HepG2 (cell line): ENCODE measurements at regions not wholly inside any gene's neighbourhood (a gene's known extent, or its start where the extent isn't known, plus 50 kb on each side); places are given as distances from the start of the nearest gene placed in this dataset.

Experiments used
- ATAC-seq: fragments of 200-7000 bp; cut with Tn5 transposase; 3 replicates; pipeline ENCODE4 v1.9.1; 2020; ENCODE audit warnings: mild to moderate bottlenecking, moderate library complexity
- BruUV-seq: library from RNA; stranded (reverse); fragments of 400-500 nt; replicated peaks from 2 replicates; lab custom pipeline; 2021; lab: Mats Ljungman, UMichigan
- CTCF ChIA-PET: fragments of 300-600 bp; formaldehyde crosslinking; extraction: SDS; loops from one replicate; lab custom pipeline; 2021; ENCODE audit warnings: low total read pairs, inconsistent platforms, low intra/inter-chr PET ratio; lab: Yijun Ruan, JAX
- POLR2A ChIA-PET: fragments of 350-600 bp; sonication (Branson Sonifier 250); formaldehyde crosslinking; loops from one replicate; lab custom pipeline; 2020; ENCODE audit warnings: antibody characterized with exemption, inconsistent platforms; lab: Yijun Ruan, JAX
- DNase-seq: peaks from one replicate; pipeline ENCODE4 v3.0.0-alpha.2; 2015; ENCODE audit warnings: low spot score
- FAIRE-seq: peaks from 3 replicates; lab custom pipeline; 2011; peaks lifted over from hg19 to GRCh38; lab: Jason Lieb, UNC
- H2AFZ ChIP-seq: one replicate; pipeline ENCODE4 v1.6.1; 2011; ENCODE audit warnings: low read length, inconsistent platforms
- H3K27ac ChIP-seq: fragments of 300-600 bp; 3 replicates; pipeline ENCODE4 v1.8.0; 2011; ENCODE audit warnings: mixed run types, mild to moderate bottlenecking, mixed read lengths, low read length, inconsistent platforms; ENCODE audit not compliant: insufficient read depth; ENCODE audit errors: extremely low read length
- H3K27me3 ChIP-seq, 2 experiments: fragments of 200-600 bp in 1 of 2; 2 replicates in 1 of 2; 3 replicates in 1 of 2; pipeline versions ENCODE4 v1.6.0 to v1.8.0; 2011; ENCODE audit warnings: low read length in 2 of 2, mild to moderate bottlenecking in 2 of 2, moderate library complexity in 2 of 2, inconsistent platforms in 1 of 2; ENCODE audit not compliant: insufficient read depth in 2 of 2, control insufficient read depth in 1 of 2
- H3K36me3 ChIP-seq, 2 experiments: fragments of 200-600 bp in 1 of 2; replicated peaks in 1 of 2; 2 replicates in 1 of 2; 3 replicates in 1 of 2; pipeline versions ENCODE4 v1.5.1 to v1.8.0; 2011; ENCODE audit warnings: low read length in 2 of 2, inconsistent platforms in 1 of 2; ENCODE audit not compliant: insufficient read depth in 2 of 2, control insufficient read depth in 1 of 2
- H3K4me1 ChIP-seq: 2 replicates; pipeline ENCODE4 v1.5.1; 2012; ENCODE audit warnings: low read length, inconsistent platforms; ENCODE audit not compliant: insufficient read depth
- H3K4me2 ChIP-seq: 2 replicates; pipeline ENCODE4 v1.6.0; 2011; ENCODE audit warnings: low read depth, low read length, inconsistent platforms
- H3K4me3 ChIP-seq, 3 experiments: fragments of 200-600 bp in 1 of 3; sonication (generic), shearing (Covaris generic) in 1 of 3; replicated peaks in 1 of 3; 2 replicates each; pipeline ENCODE4 v1.5.1; 2011 to 2016; ENCODE audit warnings: low read length in 3 of 3, inconsistent platforms in 2 of 3, low read depth in 2 of 3, mild to moderate bottlenecking in 2 of 3, control low read depth in 1 of 3, mixed read lengths in 1 of 3; ENCODE audit not compliant: insufficient read depth in 1 of 3
- H3K79me2 ChIP-seq: one replicate; pipeline ENCODE4 v1.6.1; 2011; ENCODE audit warnings: low read length, inconsistent platforms; ENCODE audit not compliant: insufficient read depth
- H3K9ac ChIP-seq: 2 replicates; pipeline ENCODE4 v1.6.0; 2011; ENCODE audit warnings: mild to moderate bottlenecking, low read depth, low read length, inconsistent platforms; ENCODE audit not compliant: insufficient read depth
- H3K9me3 ChIP-seq: 2 replicates; pipeline ENCODE4 v1.5.1; 2012; ENCODE audit warnings: mild to moderate bottlenecking, low read length
- H4K20me1 ChIP-seq: 2 replicates; pipeline ENCODE4 v1.6.0; 2011; ENCODE audit warnings: inconsistent platforms, mild to moderate bottlenecking, low read length, moderate library complexity; ENCODE audit not compliant: insufficient read depth
- DR1 ChIP-seq: sonication (generic); formaldehyde crosslinking; IDR thresholded peaks from 2 replicates; pipeline ENCODE4 v1.8.0; 2021; ENCODE audit warnings: mild to moderate bottlenecking, missing genetic modification reagents, inconsistent platforms
- GATAD2A ChIP-seq: IDR thresholded peaks from 2 replicates; pipeline ENCODE4 v1.6.1; 2016
- HHEX ChIP-seq: IDR thresholded peaks from 2 replicates; pipeline ENCODE4 v1.6.1; 2016; ENCODE audit warnings: control low read depth
- JDP2 ChIP-seq: sonication (generic); formaldehyde crosslinking; IDR thresholded peaks from 2 replicates; pipeline ENCODE4 v1.8.1; 2022; ENCODE audit warnings: missing genetic modification reagents, borderline replicate concordance
- MEIS1 ChIP-seq: sonication (generic); formaldehyde crosslinking; IDR thresholded peaks from 2 replicates; pipeline ENCODE4 v1.9.0; 2021; ENCODE audit warnings: mild to moderate bottlenecking, missing genetic modification reagents, moderate library complexity, borderline replicate concordance
- NR1H2 ChIP-seq: sonication (generic); formaldehyde crosslinking; IDR thresholded peaks from 2 replicates; pipeline ENCODE4 v1.8.1; 2022; ENCODE audit warnings: low read depth, missing genetic modification reagents, borderline replicate concordance
- RFXAP ChIP-seq: sonication (generic); formaldehyde crosslinking; IDR thresholded peaks from 2 replicates; pipeline ENCODE4 v1.4.0; 2020; ENCODE audit warnings: missing genetic modification reagents, borderline replicate concordance
- SIX4 ChIP-seq: sonication (generic); formaldehyde crosslinking; IDR thresholded peaks from 2 replicates; pipeline ENCODE4 v1.4.0; 2020; ENCODE audit warnings: missing genetic modification reagents
- TAF15 ChIP-seq: fragments of 200-400 bp; formaldehyde crosslinking; IDR thresholded peaks from one replicate; pipeline ENCODE4 v1.6.1; 2018; ENCODE audit warnings: mild to moderate bottlenecking, low read depth, low read length; ENCODE audit not compliant: poor library complexity, severe bottlenecking
- ZBTB42 ChIP-seq: sonication (generic); formaldehyde crosslinking; IDR thresholded peaks from 2 replicates; pipeline ENCODE4 v1.5.0; 2020; ENCODE audit warnings: mild to moderate bottlenecking, missing genetic modification reagents
- ZNF224 ChIP-seq: sonication (generic); formaldehyde crosslinking; IDR thresholded peaks from 2 replicates; pipeline ENCODE4 v1.5.0; 2020; ENCODE audit warnings: mild to moderate bottlenecking, missing genetic modification reagents
- WGBS: methylation state at CpG from one replicate; pipeline ENCODE4 v1.1.6; 2017; ENCODE audit warnings: low lambda C conversion rate; 5-methylcytosine and 5-hydroxymethylcytosine counted together
- in situ Hi-C: cut with HindIII; loops from 2 replicates; pipeline ENCODE4 v1.10.0; 2017; ENCODE audit warnings: low pct_unique_long_range_greater_than_20kb; ENCODE audit not compliant: extremely low pct_ligation_motif_present
- intact Hi-C: fragments of 100-400 bp; cut with micrococcal nuclease; formaldehyde crosslinking; loops from one replicate; pipeline ENCODE4 v1.10.0; 2022; ENCODE audit not compliant: unreplicated experiment
- TF ChIP-seq, protein P1 (sequence below): sonication (generic); formaldehyde crosslinking; IDR thresholded peaks from 2 replicates; pipeline ENCODE4 v1.8.1; 2023; ENCODE audit warnings: mild to moderate bottlenecking, inconsistent platforms, moderate library complexity, missing genetic modification reagents, borderline replicate concordance
- TF ChIP-seq, protein P2 (sequence below): sonication (generic); formaldehyde crosslinking; IDR thresholded peaks from 2 replicates; pipeline ENCODE4 v1.9.0; 2022; ENCODE audit warnings: missing genetic modification reagents, mild to moderate bottlenecking, borderline replicate concordance
- TF ChIP-seq, protein P3 (sequence below): sonication (generic); formaldehyde crosslinking; IDR thresholded peaks from 2 replicates; pipeline ENCODE4 v1.4.0; 2020; ENCODE audit warnings: missing genetic modification reagents, mild to moderate bottlenecking, borderline replicate concordance

DNA sequence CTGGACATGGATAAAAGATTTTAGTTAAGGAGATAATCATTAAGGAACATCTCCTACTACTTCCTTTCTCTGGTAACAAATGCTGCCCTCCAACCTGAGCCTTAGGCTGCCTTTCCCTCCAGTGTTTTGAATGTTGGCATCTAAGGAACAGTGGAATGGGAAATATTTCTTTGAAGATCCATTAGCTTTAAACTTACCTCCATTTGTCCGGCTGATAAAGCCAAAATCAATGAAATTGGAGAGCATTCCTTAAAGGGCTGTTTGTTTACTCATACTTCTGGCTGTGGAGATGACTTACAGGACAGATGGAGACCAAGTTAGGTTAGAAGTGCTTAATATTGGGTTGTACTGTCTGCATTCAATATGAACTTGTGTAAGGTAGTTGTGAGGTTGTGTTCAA, 439.1 kb downstream of the PLA2G4A start:
- no peak overlapping the region for H3K4me2 ChIP-seq
- WGBS: 0% methylated on average over 1 of the region's 1 CpG
- TF ChIP-seq, protein P1, sequence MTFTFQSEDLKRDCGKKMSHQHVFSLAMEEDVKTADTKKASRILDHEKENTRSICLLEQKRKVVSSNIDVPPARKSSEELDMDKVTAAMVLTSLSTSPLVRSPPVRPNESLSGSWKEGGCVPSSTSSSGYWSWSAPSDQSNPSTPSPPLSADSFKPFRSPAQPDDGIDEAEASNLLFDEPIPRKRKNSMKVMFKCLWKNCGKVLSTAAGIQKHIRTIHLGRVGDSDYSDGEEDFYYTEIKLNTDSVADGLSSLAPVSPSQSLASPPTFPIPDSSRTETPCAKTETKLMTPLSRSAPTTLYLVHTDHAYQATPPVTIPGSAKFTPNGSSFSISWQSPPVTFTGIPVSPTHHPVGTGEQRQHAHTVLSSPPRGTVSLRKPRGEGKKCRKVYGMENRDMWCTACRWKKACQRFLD: no peak
- TF ChIP-seq MEIS1 (CRISPR knock-in tag) (no peak), ZBTB42 (CRISPR knock-in tag) (no peak), NR1H2 (CRISPR knock-in tag) (no peak), TAF15 (no peak), GATAD2A (CRISPR knock-in tag) (no peak), HHEX (CRISPR knock-in tag) (no peak), JDP2 (CRISPR knock-in tag) (no peak), SIX4 (CRISPR knock-in tag) (no peak), DR1 (CRISPR knock-in tag) (no peak), RFXAP (no peak), ZNF224 (CRISPR knock-in tag) (no peak)
- TF ChIP-seq, protein P2, sequence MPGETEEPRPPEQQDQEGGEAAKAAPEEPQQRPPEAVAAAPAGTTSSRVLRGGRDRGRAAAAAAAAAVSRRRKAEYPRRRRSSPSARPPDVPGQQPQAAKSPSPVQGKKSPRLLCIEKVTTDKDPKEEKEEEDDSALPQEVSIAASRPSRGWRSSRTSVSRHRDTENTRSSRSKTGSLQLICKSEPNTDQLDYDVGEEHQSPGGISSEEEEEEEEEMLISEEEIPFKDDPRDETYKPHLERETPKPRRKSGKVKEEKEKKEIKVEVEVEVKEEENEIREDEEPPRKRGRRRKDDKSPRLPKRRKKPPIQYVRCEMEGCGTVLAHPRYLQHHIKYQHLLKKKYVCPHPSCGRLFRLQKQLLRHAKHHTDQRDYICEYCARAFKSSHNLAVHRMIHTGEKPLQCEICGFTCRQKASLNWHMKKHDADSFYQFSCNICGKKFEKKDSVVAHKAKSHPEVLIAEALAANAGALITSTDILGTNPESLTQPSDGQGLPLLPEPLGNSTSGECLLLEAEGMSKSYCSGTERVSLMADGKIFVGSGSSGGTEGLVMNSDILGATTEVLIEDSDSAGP (CRISPR knock-in tag): no peak
- TF ChIP-seq, protein P3, sequence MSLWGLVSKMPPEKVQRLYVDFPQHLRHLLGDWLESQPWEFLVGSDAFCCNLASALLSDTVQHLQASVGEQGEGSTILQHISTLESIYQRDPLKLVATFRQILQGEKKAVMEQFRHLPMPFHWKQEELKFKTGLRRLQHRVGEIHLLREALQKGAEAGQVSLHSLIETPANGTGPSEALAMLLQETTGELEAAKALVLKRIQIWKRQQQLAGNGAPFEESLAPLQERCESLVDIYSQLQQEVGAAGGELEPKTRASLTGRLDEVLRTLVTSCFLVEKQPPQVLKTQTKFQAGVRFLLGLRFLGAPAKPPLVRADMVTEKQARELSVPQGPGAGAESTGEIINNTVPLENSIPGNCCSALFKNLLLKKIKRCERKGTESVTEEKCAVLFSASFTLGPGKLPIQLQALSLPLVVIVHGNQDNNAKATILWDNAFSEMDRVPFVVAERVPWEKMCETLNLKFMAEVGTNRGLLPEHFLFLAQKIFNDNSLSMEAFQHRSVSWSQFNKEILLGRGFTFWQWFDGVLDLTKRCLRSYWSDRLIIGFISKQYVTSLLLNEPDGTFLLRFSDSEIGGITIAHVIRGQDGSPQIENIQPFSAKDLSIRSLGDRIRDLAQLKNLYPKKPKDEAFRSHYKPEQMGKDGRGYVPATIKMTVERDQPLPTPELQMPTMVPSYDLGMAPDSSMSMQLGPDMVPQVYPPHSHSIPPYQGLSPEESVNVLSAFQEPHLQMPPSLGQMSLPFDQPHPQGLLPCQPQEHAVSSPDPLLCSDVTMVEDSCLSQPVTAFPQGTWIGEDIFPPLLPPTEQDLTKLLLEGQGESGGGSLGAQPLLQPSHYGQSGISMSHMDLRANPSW: no peak
- TF ChIP-seq, all 625 proteins: peak for 0
- DNase-seq (no peak), ATAC-seq (no peak), FAIRE-seq (no peak)
- H2AFZ ChIP-seq: no peak overlapping the region
- H3K4me3 ChIP-seq: no peak overlapping the region
- no peaks in the 10 kb centered on the region for H3K27me3 ChIP-seq
- ChIA-PET POLR2A (no interaction called here), CTCF (no interaction called here)
- H4K20me1 ChIP-seq: no peaks in the 10 kb centered on the region
- H3K79me2 ChIP-seq: no peaks in the 10 kb centered on the region
- no peaks in the 10 kb centered on the region for H3K36me3 ChIP-seq
- no peak overlapping the region for H3K9ac ChIP-seq
- in situ Hi-C loops (no loop called here), intact Hi-C loops (loop anchor here (10.0 kb wide), 1 partner anchor 213 kb away; no protein-coding TSS in a partner anchor)
- H3K27ac ChIP-seq: no peak overlapping the region
- no TSS peak for BruUV-seq
- no peaks in the 10 kb centered on the region for H3K9me3 ChIP-seq
- H3K4me1 ChIP-seq: no peaks in the 10 kb centered on the region
